GM12878 (cell line): ENCODE measurements at regions not wholly inside any gene's neighbourhood (a gene's known extent, or its start where the extent isn't known, plus 50 kb on each side); places are given as distances from the start of the nearest gene placed in this dataset.

ENCODE experiments used
- ATAC-seq: fragments of 200-7000 bp; cut with Tn5 transposase; 3 replicates; pipeline ENCODE4 v1.9.1; 2020; ENCODE audit warnings: mild to moderate bottlenecking, moderate library complexity
- BruUV-seq: library from RNA; stranded (reverse); fragments of 400-500 nt; replicated peaks from 2 replicates; lab custom pipeline; 2021; lab: Mats Ljungman, UMichigan
- CTCF ChIA-PET: fragments of 300-600 bp; sonication (Branson Sonifier 250); formaldehyde crosslinking; extraction: SDS; loops from one replicate; lab custom pipeline; 2021; ENCODE audit warnings: inconsistent platforms; lab: Yijun Ruan, JAX
- POLR2A ChIA-PET: fragments of 350-600 bp; formaldehyde crosslinking; extraction: SDS; loops from one replicate; lab custom pipeline; 2021; ENCODE audit warnings: inconsistent platforms; lab: Charles Lee
- RAD21 ChIA-PET: fragments of 300-600 bp; sonication (Branson Sonifier 250); formaldehyde crosslinking; loops from one replicate; lab custom pipeline; 2023; ENCODE audit warnings: antibody characterized with exemption; ENCODE audit not compliant: unreplicated experiment; lab: Charles Lee
- SMC1A ChIA-PET: fragments of 300-600 bp; sonication (Branson Sonifier 250); formaldehyde crosslinking; loops from one replicate; lab custom pipeline; 2023; ENCODE audit not compliant: unreplicated experiment, uncharacterized antibody; lab: Charles Lee
- DNase-seq: peaks from one replicate; pipeline ENCODE4 v3.0.0-alpha.2; 2011; ENCODE audit warnings: low read depth, low spot score
- FAIRE-seq: peaks from 3 replicates; lab custom pipeline; 2011; peaks lifted over from hg19 to GRCh38; lab: Jason Lieb, UNC
- H2AFZ ChIP-seq: 2 replicates; pipeline ENCODE4 v1.6.0; 2011; ENCODE audit warnings: low read depth, low read length, control low read depth; ENCODE audit not compliant: control insufficient read depth
- H3K27ac ChIP-seq: 2 replicates; pipeline ENCODE4 v1.5.1; 2011; ENCODE audit warnings: control low read depth; ENCODE audit not compliant: control insufficient read depth, insufficient read depth
- H3K27me3 ChIP-seq, 2 experiments: replicated peaks in 1 of 2; 2 replicates each; pipeline versions ENCODE4 v1.6.0 to v1.6.1; 2011; ENCODE audit warnings: low read length in 1 of 2; ENCODE audit not compliant: control insufficient read depth in 2 of 2, insufficient read depth in 2 of 2
- H3K36me3 ChIP-seq, 2 experiments: 2 replicates each; pipeline ENCODE4 v1.5.1; 2011; ENCODE audit warnings: low read length in 1 of 2; ENCODE audit not compliant: control insufficient read depth in 2 of 2, insufficient read depth in 2 of 2
- H3K4me1 ChIP-seq: 2 replicates; pipeline ENCODE4 v1.6.1; 2011; ENCODE audit warnings: mild to moderate bottlenecking, low read length, moderate library complexity, mixed read lengths; ENCODE audit not compliant: control insufficient read depth, insufficient read depth
- H3K4me2 ChIP-seq: 2 replicates; pipeline ENCODE4 v1.6.0; 2011; ENCODE audit warnings: control low read depth; ENCODE audit not compliant: control insufficient read depth, insufficient read depth
- H3K4me3 ChIP-seq: fragments of 200-600 bp; sonication (generic); 2 replicates; pipeline ENCODE4 v1.5.1; 2016
- H3K79me2 ChIP-seq: 2 replicates; pipeline ENCODE4 v1.6.0; 2011; ENCODE audit warnings: low read length; ENCODE audit not compliant: control insufficient read depth, insufficient read depth
- H3K9ac ChIP-seq: 2 replicates; pipeline ENCODE4 v1.8.0; 2011; ENCODE audit warnings: low read length, control low read depth, mixed read lengths; ENCODE audit not compliant: control insufficient read depth, insufficient read depth
- H3K9me3 ChIP-seq: replicated peaks from 3 replicates; pipeline ENCODE4 v1.5.1; 2011; ENCODE audit warnings: mild to moderate bottlenecking, low read length; ENCODE audit not compliant: control insufficient read depth, insufficient read depth
- H4K20me1 ChIP-seq: 2 replicates; pipeline ENCODE4 v1.6.0; 2011; ENCODE audit not compliant: control insufficient read depth, insufficient read depth
- CBX3 ChIP-seq: fragments of 200-600 bp; sonication (generic); IDR thresholded peaks from 2 replicates; pipeline ENCODE4 v1.6.1; 2016; ENCODE audit warnings: low read depth, borderline replicate concordance
- CTCF ChIP-seq, 3 experiments: IDR thresholded peaks in 2 of 3; conservative IDR thresholded peaks in 1 of 3; 2 replicates each; pipeline ENCODE4 v1.5.1; 2011; ENCODE audit warnings: low read depth in 3 of 3, low read length in 3 of 3, mild to moderate bottlenecking in 3 of 3, control low read depth in 2 of 3, moderate library complexity in 2 of 3, inconsistent platforms in 1 of 3, mixed read lengths in 1 of 3; ENCODE audit not compliant: control insufficient read depth in 2 of 3, insufficient read depth in 1 of 3; ENCODE audit errors: extremely low read depth in 1 of 3
- KAT2A ChIP-seq: conservative IDR thresholded peaks from 2 replicates; pipeline ENCODE4 v1.6.1; 2011; ENCODE audit warnings: low read depth, low read length; ENCODE audit not compliant: control insufficient read depth
- PKNOX1 ChIP-seq: fragments of 450-650 bp; IDR thresholded peaks from 2 replicates; pipeline ENCODE4 v1.6.1; 2016; ENCODE audit warnings: mild to moderate bottlenecking
- POLR2AphosphoS5 ChIP-seq: IDR thresholded peaks from 2 replicates; pipeline ENCODE4 v1.6.1; 2011; ENCODE audit warnings: mild to moderate bottlenecking, low read length, inconsistent platforms
- RFX5 ChIP-seq: IDR thresholded peaks from 2 replicates; pipeline ENCODE4 v1.6.1; 2011; ENCODE audit warnings: low read depth, low read length, improper control_type of control experiment
- RUNX3 ChIP-seq: IDR thresholded peaks from 2 replicates; pipeline ENCODE4 v1.6.1; 2012; ENCODE audit warnings: low read length, inconsistent platforms
- SMC3 ChIP-seq: IDR thresholded peaks from 2 replicates; pipeline ENCODE4 v1.6.1; 2011; ENCODE audit warnings: low read length, improper control_type of control experiment, borderline replicate concordance
- SP1 ChIP-seq: IDR thresholded peaks from one replicate; pipeline ENCODE4 v1.6.1; 2011; ENCODE audit warnings: low read depth, low read length
- SRF ChIP-seq, 2 experiments: IDR thresholded peaks; 2 replicates each; pipeline ENCODE4 v1.6.1; 2011; ENCODE audit warnings: low read depth in 2 of 2, low read length in 2 of 2, mild to moderate bottlenecking in 1 of 2, moderate library complexity in 1 of 2
- STAT3 ChIP-seq: IDR thresholded peaks from 2 replicates; pipeline ENCODE4 v1.6.1; 2011; ENCODE audit warnings: low read depth, low read length, improper control_type of control experiment
- WGBS: methylation state at CpG from one replicate; pipeline ENCODE4 v1.1.6; 2016; ENCODE audit warnings: low lambda C conversion rate; ENCODE audit not compliant: insufficient replicate concordance, insufficient coverage; ENCODE audit errors: missing lambda C conversion rate; 5-methylcytosine and 5-hydroxymethylcytosine counted together
- in situ Hi-C: fragments of 300-500 bp; cut with MboI; formaldehyde crosslinking; loops from 9 replicates; pipeline ENCODE4 v1.14.3; 2018; ENCODE audit warnings: mixed read lengths
- intact Hi-C: fragments of 100-400 bp; cut with micrococcal nuclease; formaldehyde crosslinking; loops from one replicate; pipeline ENCODE4 v1.14.2; 2022; ENCODE audit not compliant: unreplicated experiment
- TF ChIP-seq, protein P1 (sequence below): fragments of 450-650 bp; IDR thresholded peaks from 2 replicates; pipeline ENCODE4 v1.6.1; 2017; ENCODE audit warnings: mild to moderate bottlenecking, moderate library complexity

- TF ChIP-seq CTCF (IDR thresholded peaks at IDR 0.05 in 2 of 3, conservative IDR thresholded peaks at IDR 0.05 in 1 of 3; ENCODE audit: control insufficient read depth in 2 of 3, extremely low read depth in 1 of 3, insufficient read depth in 1 of 3, low read depth in 3 of 3, low read length in 3 of 3) = no peak
- no peak for TF ChIP-seq CBX3
- TF ChIP-seq, protein P1, sequence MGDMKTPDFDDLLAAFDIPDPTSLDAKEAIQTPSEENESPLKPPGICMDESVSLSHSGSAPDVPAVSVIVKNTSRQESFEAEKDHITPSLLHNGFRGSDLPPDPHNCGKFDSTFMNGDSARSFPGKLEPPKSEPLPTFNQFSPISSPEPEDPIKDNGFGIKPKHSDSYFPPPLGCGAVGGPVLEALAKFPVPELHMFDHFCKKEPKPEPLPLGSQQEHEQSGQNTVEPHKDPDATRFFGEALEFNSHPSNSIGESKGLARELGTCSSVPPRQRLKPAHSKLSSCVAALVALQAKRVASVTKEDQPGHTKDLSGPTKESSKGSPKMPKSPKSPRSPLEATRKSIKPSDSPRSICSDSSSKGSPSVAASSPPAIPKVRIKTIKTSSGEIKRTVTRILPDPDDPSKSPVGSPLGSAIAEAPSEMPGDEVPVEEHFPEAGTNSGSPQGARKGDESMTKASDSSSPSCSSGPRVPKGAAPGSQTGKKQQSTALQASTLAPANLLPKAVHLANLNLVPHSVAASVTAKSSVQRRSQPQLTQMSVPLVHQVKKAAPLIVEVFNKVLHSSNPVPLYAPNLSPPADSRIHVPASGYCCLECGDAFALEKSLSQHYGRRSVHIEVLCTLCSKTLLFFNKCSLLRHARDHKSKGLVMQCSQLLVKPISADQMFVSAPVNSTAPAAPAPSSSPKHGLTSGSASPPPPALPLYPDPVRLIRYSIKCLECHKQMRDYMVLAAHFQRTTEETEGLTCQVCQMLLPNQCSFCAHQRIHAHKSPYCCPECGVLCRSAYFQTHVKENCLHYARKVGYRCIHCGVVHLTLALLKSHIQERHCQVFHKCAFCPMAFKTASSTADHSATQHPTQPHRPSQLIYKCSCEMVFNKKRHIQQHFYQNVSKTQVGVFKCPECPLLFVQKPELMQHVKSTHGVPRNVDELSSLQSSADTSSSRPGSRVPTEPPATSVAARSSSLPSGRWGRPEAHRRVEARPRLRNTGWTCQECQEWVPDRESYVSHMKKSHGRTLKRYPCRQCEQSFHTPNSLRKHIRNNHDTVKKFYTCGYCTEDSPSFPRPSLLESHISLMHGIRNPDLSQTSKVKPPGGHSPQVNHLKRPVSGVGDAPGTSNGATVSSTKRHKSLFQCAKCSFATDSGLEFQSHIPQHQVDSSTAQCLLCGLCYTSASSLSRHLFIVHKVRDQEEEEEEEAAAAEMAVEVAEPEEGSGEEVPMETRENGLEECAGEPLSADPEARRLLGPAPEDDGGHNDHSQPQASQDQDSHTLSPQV = no peak
- no peak for TF ChIP-seq SP1
These were observed 209.4 kb downstream of the PIK3R1 start (continued) for GRCh38 chr5:68424799-68425537.

- Histone ChIP-seq H3K27ac (no peak overlapping the region), H3K9me3 (no peaks in the 10 kb centered on the region), H3K4me2 (no peak overlapping the region), H2AFZ (no peak overlapping the region), H4K20me1 (no peaks in the 10 kb centered on the region), H3K9ac (no peak overlapping the region), H3K36me3 (no peaks in the 10 kb centered on the region), H3K79me2 (no peaks in the 10 kb centered on the region), H3K27me3 (no peaks in the 10 kb centered on the region), H3K4me1 (peaks cover 26% of the 10 kb centered on the region)
- in situ Hi-C loops (no loop called here), intact Hi-C loops (no loop called here)
- ATAC-seq (no peak), DNase-seq (no peak), FAIRE-seq (no peak)
- SMC1A ChIA-PET = interaction anchor here (0.8 to 2.1 kb wide), 11 partner anchors 12 to 188 kb away, joined by 3 to 7 read pairs (median 4); no protein-coding TSS in a partner anchor
- RAD21 ChIA-PET = interaction anchor here (0.8 to 1.8 kb wide), 3 partner anchors 20 to 140 kb away, joined by 3 to 7 read pairs (median 4); no protein-coding TSS in a partner anchor
- CTCF ChIA-PET = interaction anchor here (1.0 kb wide), 1 partner anchor 140 kb away, joined by 4 read pairs; no protein-coding TSS in a partner anchor
- no TSS peak for BruUV-seq
- POLR2A ChIA-PET = no interaction called here
- WGBS = 94% methylated on average over 4 of the region's 4 CpGs
- no peak for TF ChIP-seq RUNX3
- TF ChIP-seq POLR2AphosphoS5 = no peak
- no peak for TF ChIP-seq PKNOX1
- no peak for TF ChIP-seq STAT3
- TF ChIP-seq RFX5 = no peak
- TF ChIP-seq SMC3 = no peak
- TF ChIP-seq SRF (IDR thresholded peaks at IDR 0.05; ENCODE audit: low read depth in 2 of 2, low read length in 2 of 2) = no peak
- TF ChIP-seq KAT2A = no peak
- TF ChIP-seq, all 136 proteins: peak for 0
- H3K4me3 ChIP-seq = no peak overlapping the region
These were observed 211.0 kb downstream of the PIK3R1 start for GRCh38 chr5:68426586-68426985.
